ENCODE measurements at regions not wholly inside any gene's neighbourhood (a gene's known extent, or its start where the extent isn't known, plus 50 kb on each side); places are given as distances from the start of the nearest gene placed in this dataset.

DNA sequence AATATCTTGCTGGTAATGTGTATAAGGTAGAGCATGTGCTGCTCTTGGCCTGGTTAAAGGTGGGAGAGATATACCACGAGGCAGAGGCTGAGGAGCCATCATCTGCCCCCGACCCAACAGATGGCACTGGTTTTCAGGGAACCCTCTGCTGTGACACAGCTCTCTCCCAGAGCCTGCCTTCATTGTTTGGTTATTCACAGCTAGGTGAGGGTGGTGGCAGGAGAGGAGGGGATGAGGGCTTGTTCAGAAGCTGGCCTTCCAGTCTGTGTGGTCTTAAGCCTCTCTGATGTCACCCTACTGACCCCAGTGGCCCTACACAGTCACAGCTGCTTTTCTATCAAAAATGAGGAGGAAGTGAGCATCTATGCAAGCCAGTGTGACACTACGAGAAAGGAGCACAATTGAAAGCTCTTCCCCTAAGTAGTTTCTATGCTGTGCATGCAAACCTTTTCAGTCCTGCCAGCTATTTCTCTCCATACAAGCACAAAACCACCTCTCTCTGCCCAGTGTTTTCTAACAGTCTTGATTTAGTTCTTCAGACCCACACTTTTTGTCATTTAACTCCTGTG lies 258.4 kb upstream of the AGTR1 start:
- no peak overlapping the region for H3K4me3 Mint-ChIP-seq (ENCODE audit: unreplicated experiment)
- H3K27me3 Mint-ChIP-seq (ENCODE audit: unreplicated experiment), result no peaks in the 10 kb centered on the region
- H3K9me3 Mint-ChIP-seq (ENCODE audit: unreplicated experiment), result no peaks in the 10 kb centered on the region
- no peak for DNase-seq
- H3K36me3 Mint-ChIP-seq (ENCODE audit: unreplicated experiment), result no peaks in the 10 kb centered on the region
- H3K4me1 Mint-ChIP-seq (ENCODE audit: low read depth, unreplicated experiment), result peaks cover 5% of the 10 kb centered on the region
- TF ChIP-seq, protein P1, sequence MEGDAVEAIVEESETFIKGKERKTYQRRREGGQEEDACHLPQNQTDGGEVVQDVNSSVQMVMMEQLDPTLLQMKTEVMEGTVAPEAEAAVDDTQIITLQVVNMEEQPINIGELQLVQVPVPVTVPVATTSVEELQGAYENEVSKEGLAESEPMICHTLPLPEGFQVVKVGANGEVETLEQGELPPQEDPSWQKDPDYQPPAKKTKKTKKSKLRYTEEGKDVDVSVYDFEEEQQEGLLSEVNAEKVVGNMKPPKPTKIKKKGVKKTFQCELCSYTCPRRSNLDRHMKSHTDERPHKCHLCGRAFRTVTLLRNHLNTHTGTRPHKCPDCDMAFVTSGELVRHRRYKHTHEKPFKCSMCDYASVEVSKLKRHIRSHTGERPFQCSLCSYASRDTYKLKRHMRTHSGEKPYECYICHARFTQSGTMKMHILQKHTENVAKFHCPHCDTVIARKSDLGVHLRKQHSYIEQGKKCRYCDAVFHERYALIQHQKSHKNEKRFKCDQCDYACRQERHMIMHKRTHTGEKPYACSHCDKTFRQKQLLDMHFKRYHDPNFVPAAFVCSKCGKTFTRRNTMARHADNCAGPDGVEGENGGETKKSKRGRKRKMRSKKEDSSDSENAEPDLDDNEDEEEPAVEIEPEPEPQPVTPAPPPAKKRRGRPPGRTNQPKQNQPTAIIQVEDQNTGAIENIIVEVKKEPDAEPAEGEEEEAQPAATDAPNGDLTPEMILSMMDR (IDR thresholded peaks at IDR 0.05; ENCODE audit: partially characterized antibody, unreplicated experiment), result no peak
- no peak overlapping the region for H3K27ac Mint-ChIP-seq (ENCODE audit: unreplicated experiment)

DNA sequence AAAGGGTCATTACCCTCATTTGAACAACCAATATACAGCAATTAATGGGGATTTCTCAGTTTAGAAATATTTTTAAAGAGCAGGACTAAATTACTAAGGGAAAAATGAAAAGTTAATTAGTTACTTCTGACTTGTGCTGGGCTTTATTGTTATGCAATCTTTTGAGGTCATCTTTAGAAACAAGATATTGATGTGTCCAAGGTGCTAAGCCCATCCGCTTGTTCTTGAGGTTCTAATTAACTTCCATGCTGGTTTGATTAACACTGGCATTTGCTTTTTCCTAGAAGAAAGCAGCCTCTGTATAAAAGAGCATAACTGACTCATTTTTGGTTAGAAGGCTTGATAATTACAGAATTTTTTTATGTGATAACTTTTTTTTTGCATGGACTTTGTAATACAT lies 256.5 kb upstream of the AGTR1 start:
- peaks cover 13% of the 10 kb centered on the region for H3K4me1 Mint-ChIP-seq (ENCODE audit: low read depth, unreplicated experiment)
- TF ChIP-seq, protein P1 (IDR thresholded peaks at IDR 0.05; ENCODE audit: partially characterized antibody, unreplicated experiment), result no peak
- H3K4me3 Mint-ChIP-seq (ENCODE audit: unreplicated experiment), result no peak overlapping the region
- H3K9me3 Mint-ChIP-seq (ENCODE audit: unreplicated experiment), result no peaks in the 10 kb centered on the region
- H3K27me3 Mint-ChIP-seq (ENCODE audit: unreplicated experiment), result no peaks in the 10 kb centered on the region
- no peak for DNase-seq
- no peak overlapping the region for H3K27ac Mint-ChIP-seq (ENCODE audit: unreplicated experiment)
- no peaks in the 10 kb centered on the region for H3K36me3 Mint-ChIP-seq (ENCODE audit: unreplicated experiment)

DNA sequence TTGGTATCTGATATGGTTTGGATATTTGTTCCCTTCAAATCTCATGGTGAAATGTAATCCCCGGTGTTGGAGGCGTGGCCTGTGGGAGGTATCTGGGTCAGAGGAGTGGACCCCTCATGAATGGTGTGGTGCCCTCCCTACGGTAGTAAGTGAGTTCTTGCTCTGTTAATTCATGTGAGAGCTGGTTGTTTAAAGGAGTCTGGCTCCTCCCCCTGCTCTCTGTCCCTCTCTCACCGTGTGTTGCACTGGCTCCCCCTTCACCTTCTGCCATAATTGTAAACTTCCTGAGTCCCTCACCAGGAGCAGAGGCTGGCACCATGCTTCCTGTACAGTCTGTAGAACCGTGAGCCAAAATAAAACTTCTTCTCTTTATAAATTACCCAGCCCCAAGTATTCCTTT lies 246.9 kb upstream of the AGTR1 start:
- no peak for DNase-seq
- H3K27me3 Mint-ChIP-seq (ENCODE audit: unreplicated experiment), result no peaks in the 10 kb centered on the region
- peaks cover 13% of the 10 kb centered on the region for H3K4me1 Mint-ChIP-seq (ENCODE audit: low read depth, unreplicated experiment)
- TF ChIP-seq, protein P1 (IDR thresholded peaks at IDR 0.05; ENCODE audit: partially characterized antibody, unreplicated experiment), result no peak
- no peak overlapping the region for H3K27ac Mint-ChIP-seq (ENCODE audit: unreplicated experiment)
- no peak overlapping the region for H3K4me3 Mint-ChIP-seq (ENCODE audit: unreplicated experiment)
- H3K9me3 Mint-ChIP-seq (ENCODE audit: unreplicated experiment), result no peaks in the 10 kb centered on the region
- H3K36me3 Mint-ChIP-seq (ENCODE audit: unreplicated experiment), result no peaks in the 10 kb centered on the region

DNA sequence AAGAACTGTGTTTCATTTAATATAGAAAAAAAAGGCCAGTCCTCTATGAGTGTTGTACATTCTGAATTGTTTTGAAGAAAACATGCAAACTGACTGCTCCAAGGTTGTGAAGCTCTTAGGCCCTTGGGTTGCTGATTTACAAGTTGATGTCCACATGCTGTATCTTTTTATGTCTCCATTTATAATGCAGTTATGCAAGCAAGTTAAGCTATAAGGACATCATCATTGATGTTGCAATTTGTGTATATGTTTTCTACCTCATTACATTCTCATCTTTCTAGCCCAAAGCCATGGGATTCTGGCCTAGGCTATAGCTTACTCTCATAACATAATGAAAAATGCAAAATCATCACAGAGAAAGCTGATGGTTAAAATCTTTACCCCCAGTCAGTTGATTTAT lies 245.7 kb upstream of the AGTR1 start:
- Mint-ChIP-seq H3K27ac (ENCODE audit: unreplicated experiment) (no peak overlapping the region), H3K27me3 (ENCODE audit: unreplicated experiment) (no peaks in the 10 kb centered on the region), H3K4me3 (ENCODE audit: unreplicated experiment) (no peak overlapping the region), H3K9me3 (ENCODE audit: unreplicated experiment) (no peaks in the 10 kb centered on the region), H3K4me1 (ENCODE audit: low read depth, unreplicated experiment) (peaks cover 2% of the 10 kb centered on the region), H3K36me3 (ENCODE audit: unreplicated experiment) (no peaks in the 10 kb centered on the region)
- no peak for DNase-seq
- TF ChIP-seq, protein P1 (IDR thresholded peaks at IDR 0.05; ENCODE audit: partially characterized antibody, unreplicated experiment), result no peak

DNA sequence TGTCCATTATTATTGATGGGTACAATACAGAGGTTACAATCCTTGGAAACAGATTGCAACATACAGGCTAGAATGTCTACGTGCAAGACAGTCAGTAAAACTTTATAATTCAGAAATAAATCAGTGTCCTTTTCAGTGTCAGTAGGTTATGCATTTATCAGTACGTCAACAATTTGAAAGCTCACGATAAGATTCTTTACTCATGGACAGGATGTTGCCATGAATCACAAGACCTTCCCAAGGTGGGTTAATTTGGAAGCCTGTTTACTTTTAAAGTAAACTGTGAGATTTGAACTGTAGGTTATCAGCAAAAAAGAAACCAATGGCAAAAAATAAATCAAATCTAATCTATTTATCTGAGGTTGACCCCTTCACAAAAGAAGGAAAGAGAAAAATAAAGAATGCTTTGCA lies 243.9 kb upstream of the AGTR1 start:
- H3K4me1 Mint-ChIP-seq (ENCODE audit: low read depth, unreplicated experiment), result peaks cover 2% of the 10 kb centered on the region

More for the DNA sequence above, 243.9 kb upstream of the AGTR1 start:
- no peaks in the 10 kb centered on the region for H3K9me3 Mint-ChIP-seq (ENCODE audit: unreplicated experiment)
- no peak overlapping the region for H3K4me3 Mint-ChIP-seq (ENCODE audit: unreplicated experiment)
- no peak for DNase-seq
- H3K27me3 Mint-ChIP-seq (ENCODE audit: unreplicated experiment), result no peaks in the 10 kb centered on the region
- no peak overlapping the region for H3K27ac Mint-ChIP-seq (ENCODE audit: unreplicated experiment)
- H3K36me3 Mint-ChIP-seq (ENCODE audit: unreplicated experiment), result no peaks in the 10 kb centered on the region
- TF ChIP-seq, protein P1 (IDR thresholded peaks at IDR 0.05; ENCODE audit: partially characterized antibody, unreplicated experiment), result no peak
